SK-N-SH (cell line): ENCODE measurements at regions not wholly inside any gene's neighbourhood (a gene's known extent, or its start where the extent isn't known, plus 50 kb on each side); places are given as distances from the start of the nearest gene placed in this dataset.

Experiments
- CTCF ChIA-PET: fragments of 300-600, 350-600 bp; formaldehyde crosslinking; extraction: SDS; loops from one replicate; lab custom pipeline; 2021; lab: Yijun Ruan, JAX
- POLR2A ChIA-PET: fragments of 350-600 bp; sonication (Branson Sonifier 250); formaldehyde crosslinking; extraction: SDS; loops from one replicate; lab custom pipeline; 2020; ENCODE audit warnings: antibody characterized with exemption, inconsistent platforms; lab: Yijun Ruan, JAX
- DNase-seq: peaks from one replicate; pipeline ENCODE4 v3.0.0; 2012
- H2AFZ ChIP-seq: fragments of 200-600 bp; sonication (generic); 2 replicates; pipeline ENCODE4 v1.8.1; 2016; ENCODE audit warnings: antibody characterized with exemption, mild to moderate bottlenecking, low read depth
- H3F3A ChIP-seq: fragments of 200-600 bp; sonication (generic); replicated peaks from 2 replicates; pipeline ENCODE3; 2016; ENCODE audit warnings: antibody characterized with exemption, mild to moderate bottlenecking; ENCODE audit not compliant: insufficient read depth
- H3K27ac ChIP-seq, 2 experiments: fragments of 200-500 bp in 1 of 2; fragments of 200-600 bp in 1 of 2; sonication (Bioruptor generic) in 1 of 2; sonication (generic), shearing (Covaris generic) in 1 of 2; 2 replicates each; pipeline versions ENCODE4 v1.5.1 to v1.6.1; 2014 to 2016; ENCODE audit warnings: low read depth in 2 of 2, inconsistent platforms in 1 of 2, low read length in 1 of 2, mild to moderate bottlenecking in 1 of 2, mixed read lengths in 1 of 2
- H3K27me3 ChIP-seq: fragments of 200-600 bp; sonication (generic), shearing (Covaris generic); 2 replicates; pipeline ENCODE4 v1.6.1; 2016; ENCODE audit warnings: mixed run types; ENCODE audit not compliant: insufficient read depth
- H3K36me3 ChIP-seq, 2 experiments: fragments of 200-500 bp in 1 of 2; fragments of 200-600 bp in 1 of 2; sonication (Bioruptor generic) in 1 of 2; sonication (generic) in 1 of 2; replicated peaks in 1 of 2; 2 replicates each; pipeline versions ENCODE3 to v1.5.1; 2014 to 2016; ENCODE audit warnings: low read length in 1 of 2, mild to moderate bottlenecking in 1 of 2; ENCODE audit not compliant: insufficient read depth in 2 of 2, control insufficient read depth in 1 of 2
- H3K4me1 ChIP-seq, 2 experiments: fragments of 200-500 bp in 1 of 2; fragments of 200-600 bp in 1 of 2; sonication (Bioruptor generic) in 1 of 2; sonication (generic), shearing (Covaris generic) in 1 of 2; 2 replicates each; pipeline versions ENCODE4 v1.5.1 to v1.6.1; 2014 to 2016; ENCODE audit warnings: low read depth in 1 of 2, low read length in 1 of 2, mixed run types in 1 of 2; ENCODE audit not compliant: insufficient read depth in 2 of 2, control insufficient read depth in 1 of 2
- H3K4me2 ChIP-seq: fragments of 200-600 bp; sonication (generic), shearing (Covaris generic); 2 replicates; pipeline ENCODE4 v1.6.1; 2017; ENCODE audit warnings: mixed run types
- H3K4me3 ChIP-seq, 2 experiments: fragments of 200-500 bp in 1 of 2; fragments of 200-600 bp in 1 of 2; sonication (Bioruptor generic) in 1 of 2; sonication (generic), shearing (Covaris generic) in 1 of 2; 2 replicates each; pipeline versions ENCODE4 v1.5.1 to v1.8.1; 2014 to 2016; ENCODE audit warnings: low read depth in 2 of 2, inconsistent platforms in 1 of 2, low read length in 1 of 2, mild to moderate bottlenecking in 1 of 2, mixed read lengths in 1 of 2, moderate library complexity in 1 of 2
- H3K79me2 ChIP-seq: fragments of 200-600 bp; sonication (generic); 2 replicates; pipeline ENCODE4 v1.8.1; 2017; ENCODE audit warnings: mild to moderate bottlenecking; ENCODE audit not compliant: insufficient read depth
- H3K9ac ChIP-seq: fragments of 200-600 bp; sonication (generic); 2 replicates; pipeline ENCODE4 v1.6.1; 2017; ENCODE audit warnings: mixed run types
- H3K9me2 ChIP-seq: fragments of 200-600 bp; sonication (generic); 2 replicates; pipeline ENCODE4 v1.6.1; 2017; ENCODE audit warnings: mixed run types
- H3K9me3 ChIP-seq: fragments of 200-600 bp; sonication (generic); 2 replicates; pipeline ENCODE4 v1.6.1; 2017; ENCODE audit warnings: mixed run types, mild to moderate bottlenecking, moderate library complexity
- H4K20me1 ChIP-seq: fragments of 200-600 bp; sonication (generic); 2 replicates; pipeline ENCODE4 v1.6.1; 2017; ENCODE audit warnings: mild to moderate bottlenecking, mixed run types; ENCODE audit not compliant: insufficient read depth
- CHD2 ChIP-seq: fragments of 150-350 bp; IDR thresholded peaks from 2 replicates; pipeline ENCODE4 v1.6.1; 2018; ENCODE audit warnings: low read length; ENCODE audit not compliant: partially characterized antibody
- CTCF ChIP-seq: fragments of 200-600 bp; sonication (generic); IDR thresholded peaks from 2 replicates; pipeline ENCODE4 v1.6.1; 2017; ENCODE audit warnings: antibody characterized with exemption, mild to moderate bottlenecking, moderate library complexity
- EP300 ChIP-seq, 2 experiments: IDR thresholded peaks; 2 replicates each; pipeline versions ENCODE4 v1.4.0 to v1.6.1; 2012; ENCODE audit warnings: borderline replicate concordance in 1 of 2, low read depth in 1 of 2, low read length in 1 of 2
- EZH2phosphoT487 ChIP-seq: fragments of 200-600 bp; sonication (generic); IDR thresholded peaks from 2 replicates; pipeline ENCODE4 v1.6.1; 2017; ENCODE audit warnings: low read depth, mixed run types, mild to moderate bottlenecking, antibody characterized with exemption, moderate library complexity, borderline replicate concordance
- FOSL2 ChIP-seq: IDR thresholded peaks from 2 replicates; pipeline ENCODE4 v1.4.0; 2012; ENCODE audit warnings: low read depth, mild to moderate bottlenecking, moderate library complexity, borderline replicate concordance
- FOXM1 ChIP-seq: IDR thresholded peaks from 2 replicates; pipeline ENCODE4 v1.4.0; 2012; ENCODE audit warnings: low read depth, mild to moderate bottlenecking
- JUND ChIP-seq: IDR thresholded peaks from 2 replicates; pipeline ENCODE4 v1.4.0; 2012
- MAX ChIP-seq: IDR thresholded peaks from 2 replicates; pipeline ENCODE4 v1.4.0; 2012; ENCODE audit warnings: low read depth
- MXI1 ChIP-seq: IDR thresholded peaks from 2 replicates; pipeline ENCODE4 v1.6.1; 2012; ENCODE audit warnings: mild to moderate bottlenecking, low read depth, low read length, improper control_type of control experiment
- NRF1 ChIP-seq: IDR thresholded peaks from 2 replicates; pipeline ENCODE4 v1.6.1; 2012; ENCODE audit warnings: low read depth, mild to moderate bottlenecking, low read length
- PBX3 ChIP-seq: IDR thresholded peaks from 2 replicates; pipeline ENCODE4; 2012
- RAD21 ChIP-seq: IDR thresholded peaks from 2 replicates; pipeline ENCODE4 v1.6.1; 2012; ENCODE audit warnings: mild to moderate bottlenecking, low read length
- RXRA ChIP-seq: IDR thresholded peaks from 2 replicates; pipeline ENCODE4 v1.4.0; 2012; ENCODE audit warnings: low read depth, mild to moderate bottlenecking, borderline replicate concordance
- SMC3 ChIP-seq: IDR thresholded peaks from 2 replicates; pipeline ENCODE4 v1.6.1; 2012; ENCODE audit warnings: low read depth, low read length, improper control_type of control experiment
- TAF1 ChIP-seq: IDR thresholded peaks from 2 replicates; pipeline ENCODE4 v1.6.1; 2012; ENCODE audit warnings: low read depth, mild to moderate bottlenecking, low read length, moderate library complexity, borderline replicate concordance
- TCF12 ChIP-seq: IDR thresholded peaks from 2 replicates; pipeline ENCODE4 v1.4.0; 2012
- TEAD4 ChIP-seq: IDR thresholded peaks from 2 replicates; pipeline ENCODE4 v1.4.0; 2012; ENCODE audit warnings: mild to moderate bottlenecking, borderline replicate concordance; ENCODE audit not compliant: insufficient read depth
- USF1 ChIP-seq: IDR thresholded peaks from 2 replicates; pipeline ENCODE4 v1.4.0; 2012; ENCODE audit warnings: low read depth, borderline replicate concordance
- YY1 ChIP-seq: IDR thresholded peaks from 2 replicates; pipeline ENCODE4 v1.4.0; 2012; ENCODE audit warnings: low read depth, mild to moderate bottlenecking
- WGBS: methylation state at CpG from one replicate; pipeline ENCODE4 v1.1.6; 2017; ENCODE audit warnings: low lambda C conversion rate; 5-methylcytosine and 5-hydroxymethylcytosine counted together

- TF ChIP-seq YY1: no peak
- TF ChIP-seq JUND: no peak
- no peak for TF ChIP-seq SMC3
- TF ChIP-seq CTCF: no peak
- TF ChIP-seq CHD2: no peak
Observed at GRCh38 chr12:42652048-42652447, 62.5 kb upstream of the PRICKLE1 start (continued).

GRCh38 chr12:42648061-42648460 lies 58.5 kb upstream of the PRICKLE1 start:
- Histone ChIP-seq H3K36me3 (no peaks in the 10 kb centered on the region), H4K20me1 (no peaks in the 10 kb centered on the region), H3K4me3 (no peak overlapping the region), H2AFZ (no peak overlapping the region), H3F3A (no peaks in the 10 kb centered on the region), H3K4me2 (no peak overlapping the region), H3K27me3 (no peaks in the 10 kb centered on the region), H3K79me2 (no peaks in the 10 kb centered on the region), H3K9ac (no peak overlapping the region), H3K9me3 (no peaks in the 10 kb centered on the region), H3K27ac (no peak overlapping the region), H3K4me1 (no peaks in the 10 kb centered on the region), H3K9me2 (no peaks in the 10 kb centered on the region)
- CTCF ChIA-PET: no interaction called here
- DNase-seq: no peak
- WGBS: 27% methylated on average over 3 of the region's 3 CpGs
- POLR2A ChIA-PET: no interaction called here
- TF ChIP-seq RXRA (no peak), RAD21 (no peak), EP300 (IDR thresholded peaks at IDR 0.05; ENCODE audit: borderline replicate concordance in 1 of 2, low read depth in 1 of 2, low read length in 1 of 2) (no peak), FOXM1 (no peak), EZH2phosphoT487 (no peak), TEAD4 (no peak), TAF1 (no peak), NRF1 (no peak), JUND (no peak), TCF12 (no peak), MXI1 (no peak), PBX3 (no peak), MAX (no peak), CTCF (no peak), CHD2 (no peak), FOSL2 (no peak), USF1 (no peak), SMC3 (no peak), YY1 (no peak)
